ENCODE measurements at regions not wholly inside any gene's neighbourhood (a gene's known extent, or its start where the extent isn't known, plus 50 kb on each side); places are given as distances from the start of the nearest gene placed in this dataset.
A peak's percentile ranks its signal among the peaks of the same experiment; 100 is the strongest.

DNA sequence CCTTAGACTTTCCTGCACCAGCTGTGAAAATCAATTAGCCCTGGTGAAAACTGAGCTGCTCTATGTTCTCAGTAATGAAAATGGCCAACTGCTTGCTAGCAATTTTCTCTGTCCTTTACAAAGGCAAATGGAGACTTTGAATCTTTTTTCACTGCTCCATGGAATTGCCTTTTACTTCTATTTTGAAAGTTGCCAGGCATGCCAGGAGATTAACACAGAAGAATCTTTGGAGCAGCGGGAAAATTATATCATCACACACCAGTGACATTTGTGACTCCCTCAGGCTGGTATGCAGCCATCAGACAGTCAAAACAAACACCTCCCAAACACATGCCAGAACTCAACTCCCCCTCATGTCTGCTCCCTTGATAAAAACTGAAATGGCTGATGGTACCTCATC lies 872.0 kb upstream of the FLRT2 start:
- CTCF ChIA-PET = no interaction called here
- POLR2A ChIA-PET = no interaction called here

GRCh38 chr14:84670796-84671195 lies 859.1 kb upstream of the FLRT2 start:
- no peak for TF ChIP-seq ZNF266 (tag by site-specific recombination; IDR thresholded peaks at IDR 0.05; ENCODE audit: low read depth)
- no peak for TF ChIP-seq SCRT1 (tag by site-specific recombination; IDR thresholded peaks at IDR 0.05; ENCODE audit: borderline replicate concordance)
- TF ChIP-seq TSHZ1 (tag by site-specific recombination; IDR thresholded peaks at IDR 0.05; ENCODE audit: borderline replicate concordance) = no peak
- no peak for TF ChIP-seq ZNF211 (tag by site-specific recombination; IDR thresholded peaks at IDR 0.05; ENCODE audit: low read depth)
- no peak for TF ChIP-seq BCL11A (tag by site-specific recombination; IDR thresholded peaks at IDR 0.05; ENCODE audit: low read depth)
- no peak for TF ChIP-seq MZF1 (tag by site-specific recombination; IDR thresholded peaks at IDR 0.05; ENCODE audit: borderline replicate concordance)
- no peak for TF ChIP-seq CTCF (tag by site-specific recombination; IDR thresholded peaks at IDR 0.05)
- TF ChIP-seq OVOL3 (tag by site-specific recombination; IDR thresholded peaks at IDR 0.05) = no peak
- TF ChIP-seq ZNF2 (tag by site-specific recombination; IDR thresholded peaks at IDR 0.05) = no peak
- TF ChIP-seq ZNF558 (tag by site-specific recombination; IDR thresholded peaks at IDR 0.05) = no peak
- no peak for TF ChIP-seq ZNF214 (tag by site-specific recombination; IDR thresholded peaks at IDR 0.05; ENCODE audit: borderline replicate concordance)
- TF ChIP-seq ZFP37 (tag by site-specific recombination; IDR thresholded peaks at IDR 0.05) = no peak
- H3K4me1 ChIP-seq (ENCODE audit: control insufficient read depth, insufficient read depth, low read length) = no peaks in the 10 kb centered on the region
- no peaks in the 10 kb centered on the region for H3K36me3 ChIP-seq (ENCODE audit: control insufficient read depth in 2 of 2, insufficient read depth in 1 of 2, low read length in 2 of 2)
- CTCF ChIA-PET = no interaction called here
- POLR2A ChIA-PET = no interaction called here
- H3K9me3 ChIP-seq (ENCODE audit: control insufficient read depth, insufficient read depth, low read depth, low read length) = no peaks in the 10 kb centered on the region
- H3K4me3 ChIP-seq (ENCODE audit: low read depth, low read length) = no peak overlapping the region
- H3K27ac ChIP-seq (ENCODE audit: extremely low read depth, low read depth, low read length) = no peak overlapping the region

More for the DNA sequence above, 872.0 kb upstream of the FLRT2 start:
- Histone ChIP-seq H3K36me3 (ENCODE audit: control insufficient read depth in 2 of 2, insufficient read depth in 1 of 2, low read length in 2 of 2) (no peaks in the 10 kb centered on the region), H3K9me3 (ENCODE audit: control insufficient read depth, insufficient read depth, low read depth, low read length) (no peaks in the 10 kb centered on the region), H3K4me3 (ENCODE audit: low read depth, low read length) (no peak overlapping the region), H3K4me1 (ENCODE audit: control insufficient read depth, insufficient read depth, low read length) (no peaks in the 10 kb centered on the region), H3K27ac (ENCODE audit: extremely low read depth, low read depth, low read length) (no peak overlapping the region)
- no peak for TF ChIP-seq SP2 (tag by site-specific recombination; IDR thresholded peaks at IDR 0.05)
- no peak for TF ChIP-seq ZNF423 (tag by site-specific recombination; IDR thresholded peaks at IDR 0.05)
- TF ChIP-seq, protein P1, sequence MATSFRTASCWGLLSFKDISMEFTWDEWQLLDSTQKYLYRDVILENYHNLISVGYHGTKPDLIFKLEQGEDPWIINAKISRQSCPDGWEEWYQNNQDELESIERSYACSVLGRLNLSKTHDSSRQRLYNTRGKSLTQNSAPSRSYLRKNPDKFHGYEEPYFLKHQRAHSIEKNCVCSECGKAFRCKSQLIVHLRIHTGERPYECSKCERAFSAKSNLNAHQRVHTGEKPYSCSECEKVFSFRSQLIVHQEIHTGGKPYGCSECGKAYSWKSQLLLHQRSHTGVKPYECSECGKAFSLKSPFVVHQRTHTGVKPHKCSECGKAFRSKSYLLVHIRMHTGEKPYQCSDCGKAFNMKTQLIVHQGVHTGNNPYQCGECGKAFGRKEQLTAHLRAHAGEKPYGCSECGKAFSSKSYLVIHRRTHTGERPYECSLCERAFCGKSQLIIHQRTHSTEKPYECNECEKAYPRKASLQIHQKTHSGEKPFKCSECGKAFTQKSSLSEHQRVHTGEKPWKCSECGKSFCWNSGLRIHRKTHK (tag by site-specific recombination; IDR thresholded peaks at IDR 0.05) = no peak
- peak; percentile 19; the same call in 1 of the 2 replicates for TF ChIP-seq HOXD13 (CRISPR knock-in tag; IDR thresholded peaks at IDR 0.05; ENCODE audit: borderline replicate concordance)

DNA sequence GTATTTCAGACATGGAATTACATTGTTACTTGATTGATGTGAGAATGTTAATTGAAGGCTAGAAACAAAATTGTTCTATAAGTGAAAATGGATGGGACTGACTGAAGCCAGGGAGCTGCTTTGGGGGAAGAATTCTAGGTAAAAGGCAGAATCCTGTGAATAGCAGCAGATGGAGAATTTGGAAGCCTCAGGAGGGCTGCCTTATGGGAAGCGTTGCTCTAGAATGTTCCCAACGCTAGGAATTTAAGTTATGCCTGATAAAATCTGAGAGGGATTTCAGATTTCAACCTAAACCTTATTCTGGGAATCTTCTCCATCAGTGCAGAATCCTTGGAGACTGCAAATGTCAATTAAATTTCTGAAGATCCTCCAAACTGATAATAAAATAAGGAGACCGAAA lies 858.2 kb upstream of the FLRT2 start:
- CTCF ChIA-PET = no interaction called here
- TF ChIP-seq TSHZ1 (tag by site-specific recombination; IDR thresholded peaks at IDR 0.05; ENCODE audit: borderline replicate concordance) (no peak), ZNF664 (tag by site-specific recombination; IDR thresholded peaks at IDR 0.05) (no peak), ZSCAN16 (tag by site-specific recombination; IDR thresholded peaks at IDR 0.05) (no peak), ZNF785 (tag by site-specific recombination; IDR thresholded peaks at IDR 0.05) (no peak), KLF1 (tag by site-specific recombination; IDR thresholded peaks at IDR 0.05) (no peak), IKZF3 (tag by site-specific recombination; IDR thresholded peaks at IDR 0.05) (no peak)
- TF ChIP-seq, protein P2, sequence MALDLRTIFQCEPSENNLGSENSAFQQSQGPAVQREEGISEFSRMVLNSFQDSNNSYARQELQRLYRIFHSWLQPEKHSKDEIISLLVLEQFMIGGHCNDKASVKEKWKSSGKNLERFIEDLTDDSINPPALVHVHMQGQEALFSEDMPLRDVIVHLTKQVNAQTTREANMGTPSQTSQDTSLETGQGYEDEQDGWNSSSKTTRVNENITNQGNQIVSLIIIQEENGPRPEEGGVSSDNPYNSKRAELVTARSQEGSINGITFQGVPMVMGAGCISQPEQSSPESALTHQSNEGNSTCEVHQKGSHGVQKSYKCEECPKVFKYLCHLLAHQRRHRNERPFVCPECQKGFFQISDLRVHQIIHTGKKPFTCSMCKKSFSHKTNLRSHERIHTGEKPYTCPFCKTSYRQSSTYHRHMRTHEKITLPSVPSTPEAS (tag by site-specific recombination; IDR thresholded peaks at IDR 0.05) = no peak

More for the DNA sequence above, 858.2 kb upstream of the FLRT2 start:
- POLR2A ChIA-PET = no interaction called here
- Histone ChIP-seq H3K36me3 (ENCODE audit: control insufficient read depth in 2 of 2, insufficient read depth in 1 of 2, low read length in 2 of 2) (no peaks in the 10 kb centered on the region), H3K27ac (ENCODE audit: extremely low read depth, low read depth, low read length) (no peak overlapping the region), H3K4me3 (ENCODE audit: low read depth, low read length) (no peak overlapping the region), H3K4me1 (ENCODE audit: control insufficient read depth, insufficient read depth, low read length) (no peaks in the 10 kb centered on the region), H3K9me3 (ENCODE audit: control insufficient read depth, insufficient read depth, low read depth, low read length) (no peaks in the 10 kb centered on the region)
